ENCODE measurements at regions not wholly inside any gene's neighbourhood (a gene's known extent, or its start where the extent isn't known, plus 50 kb on each side); places are given as distances from the start of the nearest gene placed in this dataset.

DNA sequence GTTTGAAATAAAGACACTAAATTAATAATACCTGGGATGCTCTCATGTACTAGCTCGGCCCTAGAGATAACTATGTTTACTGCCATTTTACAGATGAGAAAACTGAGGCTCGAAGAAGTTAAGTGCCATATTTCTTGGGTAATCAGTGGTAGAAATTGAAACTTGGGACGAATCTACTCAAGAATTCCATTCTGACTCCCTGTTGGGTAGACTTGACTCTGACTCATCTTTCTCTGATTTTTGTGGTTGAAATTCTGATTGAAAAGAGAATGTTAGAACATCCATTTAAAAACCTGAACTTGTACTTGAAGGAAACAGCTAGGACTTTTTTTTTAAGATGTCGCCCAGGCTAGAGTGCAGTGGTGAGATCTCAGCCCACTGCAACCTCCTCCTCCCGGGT lies 50.1 kb upstream of the NSUN7 start:
- dilution Hi-C loops (cut with HindIII; ENCODE audit: low sequenced_read_pairs, unreplicated experiment): no loop called here

More for the DNA sequence above, 50.1 kb upstream of the NSUN7 start:
- H3K79me1 ChIP-seq (ENCODE audit: low read depth in 1 of 2, low read length in 2 of 2): no peaks in the 10 kb centered on the region
- no peak overlapping the region for H2BK5ac ChIP-seq (ENCODE audit: low read depth, low read length, poor library complexity, severe bottlenecking)
- no peaks in the 10 kb centered on the region for H3K9me1 ChIP-seq (ENCODE audit: insufficient read depth, low read length)
- no peak overlapping the region for H3K9ac ChIP-seq (ENCODE audit: low read depth, low read length)
- no peak overlapping the region for H3K18ac ChIP-seq (ENCODE audit: low read depth, low read length)
- no peak overlapping the region for H2AK5ac ChIP-seq (ENCODE audit: low read depth, low read length)
- BruUV-seq (replicated peaks): no TSS peak
- ChIA-PET CTCF (no interaction called here), POLR2A (ENCODE audit: unreplicated experiment) (no interaction called here)
- H3K4me2 ChIP-seq (ENCODE audit: low read depth, low read length): no peak overlapping the region
- in situ Hi-C loops (cut with MboI; ENCODE audit: low sequenced_read_pairs) (loop anchor here (25.0 kb wide), 1 partner anchor 113 kb away; no protein-coding TSS in a partner anchor), intact Hi-C loops (cut with micrococcal nuclease) (no loop called here)
- TF ChIP-seq, protein P1, sequence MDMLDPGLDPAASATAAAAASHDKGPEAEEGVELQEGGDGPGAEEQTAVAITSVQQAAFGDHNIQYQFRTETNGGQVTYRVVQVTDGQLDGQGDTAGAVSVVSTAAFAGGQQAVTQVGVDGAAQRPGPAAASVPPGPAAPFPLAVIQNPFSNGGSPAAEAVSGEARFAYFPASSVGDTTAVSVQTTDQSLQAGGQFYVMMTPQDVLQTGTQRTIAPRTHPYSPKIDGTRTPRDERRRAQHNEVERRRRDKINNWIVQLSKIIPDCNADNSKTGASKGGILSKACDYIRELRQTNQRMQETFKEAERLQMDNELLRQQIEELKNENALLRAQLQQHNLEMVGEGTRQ (IDR thresholded peaks at IDR 0.05; ENCODE audit: low read depth, low read length): no peak
- TF ChIP-seq FOS (IDR thresholded peaks at IDR 0.05; ENCODE audit: low read depth, low read length): no peak
- TF ChIP-seq, protein P2, sequence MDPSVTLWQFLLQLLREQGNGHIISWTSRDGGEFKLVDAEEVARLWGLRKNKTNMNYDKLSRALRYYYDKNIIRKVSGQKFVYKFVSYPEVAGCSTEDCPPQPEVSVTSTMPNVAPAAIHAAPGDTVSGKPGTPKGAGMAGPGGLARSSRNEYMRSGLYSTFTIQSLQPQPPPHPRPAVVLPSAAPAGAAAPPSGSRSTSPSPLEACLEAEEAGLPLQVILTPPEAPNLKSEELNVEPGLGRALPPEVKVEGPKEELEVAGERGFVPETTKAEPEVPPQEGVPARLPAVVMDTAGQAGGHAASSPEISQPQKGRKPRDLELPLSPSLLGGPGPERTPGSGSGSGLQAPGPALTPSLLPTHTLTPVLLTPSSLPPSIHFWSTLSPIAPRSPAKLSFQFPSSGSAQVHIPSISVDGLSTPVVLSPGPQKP (IDR thresholded peaks at IDR 0.05; ENCODE audit: borderline replicate concordance, low read depth, low read length): no peak
- no peak for TF ChIP-seq MAZ (IDR thresholded peaks at IDR 0.05; ENCODE audit: borderline replicate concordance, low read depth, low read length)
- no peak for TF ChIP-seq SMC3 (IDR thresholded peaks at IDR 0.05; ENCODE audit: low read depth, low read length)
- no peak for TF ChIP-seq RAD21 (IDR thresholded peaks at IDR 0.05; ENCODE audit: low read length)
- no peaks in the 10 kb centered on the region for H3K36me3 ChIP-seq (ENCODE audit: control insufficient read depth, insufficient read depth, low read length)
- H3K4me1 ChIP-seq (ENCODE audit: control insufficient read depth, insufficient read depth, low read length): no peaks in the 10 kb centered on the region
- no peak overlapping the region for H4K91ac ChIP-seq (ENCODE audit: insufficient read depth, low read depth, low read length)
- H4K20me1 ChIP-seq (ENCODE audit: insufficient read depth, low read length): no peaks in the 10 kb centered on the region
- no peak overlapping the region for H3K4me3 ChIP-seq (ENCODE audit: insufficient read depth, low read depth, low read length)
- no peak overlapping the region for H2AK9ac ChIP-seq (replicated peaks; ENCODE audit: low read depth, low read length, poor library complexity)
- no peaks in the 10 kb centered on the region for H3K27me3 ChIP-seq (ENCODE audit: control insufficient read depth, insufficient read depth, low read length)
- no peak overlapping the region for H3K4ac ChIP-seq (ENCODE audit: low read depth, low read length)
- DNase-seq (peak; percentile 56), ATAC-seq (ENCODE audit: low read depth) (no peak)
- H2BK20ac ChIP-seq (ENCODE audit: low read depth, low read length): no peak overlapping the region
- no peak overlapping the region for H3K14ac ChIP-seq (replicated peaks; ENCODE audit: low read depth, low read length)
- no peak overlapping the region for H2AFZ ChIP-seq (replicated peaks; ENCODE audit: low read length, poor library complexity)
- no CpG with 5 or more reads among the region's 5 CpGs for WGBS, 2 experiments (ENCODE audit: extremely low coverage in 2 of 2, insufficient read length in 1 of 2)
- no peak overlapping the region for H4K8ac ChIP-seq (ENCODE audit: low read depth in 2 of 2, low read length in 2 of 2)
- no peak overlapping the region for H3K23ac ChIP-seq (ENCODE audit: low read depth, low read length)
- no peaks in the 10 kb centered on the region for H3K9me3 ChIP-seq (ENCODE audit: control insufficient read depth, insufficient read depth, low read length)
- H4K5ac ChIP-seq (ENCODE audit: low read depth, low read length): no peak overlapping the region
- H3K56ac ChIP-seq (ENCODE audit: extremely low read depth, insufficient read depth, low read length): no peak overlapping the region
- H2BK15ac ChIP-seq (ENCODE audit: low read depth, low read length): no peak overlapping the region
- H2BK120ac ChIP-seq (ENCODE audit: low read depth, low read length): no peak overlapping the region
- H3K27ac ChIP-seq (ENCODE audit: insufficient read depth, low read length): no peak overlapping the region

Data from IMR-90 (cell line).